HG03045 (cell line): ENCODE measurements at regions not wholly inside any gene's neighbourhood (a gene's known extent, or its start where the extent isn't known, plus 50 kb on each side); places are given as distances from the start of the nearest gene placed in this dataset.
"Not testable (repeated sequence)": the region's sequence is repeated elsewhere in the genome, so short reads cannot be mapped to it uniquely, and the experiment has no call there.

ENCODE experiments used
- ATAC-seq: cut with Tn5 transposase; IDR thresholded peaks from one replicate; pipeline ENCODE4 v1.9.1; 2021; ENCODE audit warnings: mild to moderate bottlenecking, moderate library complexity; ENCODE audit not compliant: unreplicated experiment

DNA sequence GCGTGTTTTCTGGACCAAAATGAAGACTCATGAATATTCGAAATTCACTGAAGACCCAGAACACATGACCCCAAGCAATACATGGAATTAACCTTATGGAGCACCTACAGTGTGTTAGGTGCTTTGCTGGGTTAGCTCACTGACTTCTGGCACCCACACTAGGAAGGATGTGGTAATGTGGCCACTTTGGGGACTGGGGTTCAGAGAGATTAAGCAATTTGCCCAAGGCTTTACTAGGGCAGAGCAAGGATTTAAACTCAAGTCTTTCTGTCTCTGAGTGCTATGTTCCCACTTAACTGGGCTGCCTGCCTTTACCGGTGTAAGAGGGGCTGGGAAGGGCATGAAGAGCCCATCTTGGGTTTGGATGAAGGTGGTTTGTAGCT, 162.0 kb upstream of the ATP6AP2 start:
- no peak for ATAC-seq

DNA sequence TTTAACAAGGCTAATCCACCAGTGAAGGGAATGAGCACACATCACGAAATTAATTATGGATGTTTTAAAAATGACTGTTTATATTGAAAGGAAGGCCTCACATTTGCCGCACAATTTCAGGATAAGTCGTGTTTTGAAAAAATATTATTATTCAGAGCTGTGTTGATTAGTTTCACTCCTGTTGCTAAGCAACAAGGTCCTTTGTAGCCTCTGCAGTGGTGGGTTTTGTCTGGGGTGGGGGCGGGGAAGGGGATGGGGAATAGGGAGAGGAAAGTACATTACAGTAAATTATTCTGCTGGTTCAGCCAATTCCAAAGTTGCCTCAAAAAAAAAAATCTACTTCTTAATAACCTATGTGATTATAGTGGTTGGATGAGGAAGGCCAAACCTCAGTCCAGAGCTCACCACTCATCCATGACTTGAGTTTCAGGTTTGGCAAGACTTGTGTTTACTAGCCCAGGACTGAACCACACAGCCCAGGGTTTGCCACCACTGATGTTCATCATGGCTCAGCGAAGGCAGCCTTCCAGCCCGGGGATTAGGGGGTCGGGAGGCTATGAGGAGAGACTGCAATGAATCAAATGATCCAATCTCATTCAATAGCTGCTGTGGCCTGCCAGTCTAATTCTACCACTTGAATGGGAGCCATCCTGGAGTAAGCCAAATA, 162.5 kb upstream of the ATP6AP2 start:
- ATAC-seq = no peak

DNA sequence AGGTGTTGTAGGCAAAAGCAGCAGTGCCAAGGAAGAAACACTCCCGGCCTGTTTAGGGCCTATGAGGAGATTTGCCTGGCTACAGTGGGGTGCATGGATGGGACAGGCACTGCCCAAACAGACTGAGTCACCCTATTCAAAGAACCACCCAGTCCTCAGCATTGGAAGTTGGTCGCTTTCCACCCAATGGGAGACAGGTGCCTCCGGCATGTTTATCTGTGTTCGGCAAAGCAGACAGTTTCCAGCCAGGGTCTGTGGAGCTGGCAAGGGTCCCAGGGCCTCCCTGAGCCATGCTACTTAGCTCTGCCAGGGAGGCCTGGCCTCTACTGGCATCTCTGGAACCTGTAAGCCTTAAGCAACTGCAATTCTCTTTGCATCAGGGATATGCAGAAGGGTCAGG, 165.1 kb upstream of the ATP6AP2 start:
- no peak for ATAC-seq

DNA sequence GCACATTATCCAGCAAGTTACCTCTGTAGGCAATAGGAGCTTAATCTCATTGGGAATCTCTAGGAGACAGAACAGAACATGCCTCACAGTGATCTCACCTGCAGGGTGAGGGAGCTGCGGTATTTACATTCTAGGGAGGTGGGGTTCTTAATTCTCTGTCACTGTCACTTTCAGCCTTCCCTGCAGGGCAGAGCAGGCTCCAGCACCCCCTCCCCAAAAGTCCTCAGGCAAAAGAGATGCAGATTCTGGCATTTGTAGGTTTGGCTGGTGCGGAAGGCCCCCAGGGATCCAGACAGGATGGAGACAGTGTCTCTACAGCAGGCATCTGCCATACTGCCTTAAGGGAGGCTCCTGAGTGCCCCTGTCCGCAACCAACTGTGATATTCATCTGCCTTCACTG, 166.4 kb upstream of the ATP6AP2 start:
- no peak for ATAC-seq

DNA sequence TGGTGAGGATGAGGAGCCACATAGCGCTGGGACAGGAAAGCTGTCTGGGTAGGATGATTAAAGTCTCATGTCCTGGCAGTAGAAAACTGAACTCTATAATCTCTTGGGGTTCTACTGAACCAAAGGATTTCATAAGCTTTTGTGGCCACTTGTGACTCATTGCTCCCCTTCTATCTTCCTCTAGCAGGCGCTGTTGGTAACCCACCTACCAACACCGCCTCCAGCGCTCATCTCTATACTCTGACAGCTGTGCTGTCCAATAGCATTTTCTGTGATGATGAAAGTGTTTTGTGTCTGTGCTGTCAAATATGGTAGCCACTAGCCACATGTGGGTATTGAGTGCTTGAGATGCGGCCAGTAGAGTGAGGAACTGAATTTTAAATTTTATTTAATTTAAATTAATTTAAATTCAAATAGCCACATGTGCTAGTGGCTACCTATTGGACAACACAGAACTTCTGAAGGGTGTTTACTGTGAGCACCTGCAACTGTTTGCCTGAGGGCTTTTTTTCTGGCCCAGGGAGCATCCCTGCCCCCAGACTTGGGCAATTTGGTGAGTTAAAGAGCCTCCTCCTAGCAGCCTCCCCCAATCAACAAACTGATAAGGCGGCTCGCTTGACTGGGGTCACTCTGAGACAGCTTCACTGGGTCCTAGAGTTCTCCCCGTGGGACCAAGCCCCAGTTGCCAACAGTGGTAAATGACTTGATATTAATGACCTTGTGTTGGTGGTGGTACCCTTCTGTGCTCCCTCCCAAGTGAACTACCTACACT, 169.2 kb upstream of the ATP6AP2 start:
- ATAC-seq = no peak

DNA sequence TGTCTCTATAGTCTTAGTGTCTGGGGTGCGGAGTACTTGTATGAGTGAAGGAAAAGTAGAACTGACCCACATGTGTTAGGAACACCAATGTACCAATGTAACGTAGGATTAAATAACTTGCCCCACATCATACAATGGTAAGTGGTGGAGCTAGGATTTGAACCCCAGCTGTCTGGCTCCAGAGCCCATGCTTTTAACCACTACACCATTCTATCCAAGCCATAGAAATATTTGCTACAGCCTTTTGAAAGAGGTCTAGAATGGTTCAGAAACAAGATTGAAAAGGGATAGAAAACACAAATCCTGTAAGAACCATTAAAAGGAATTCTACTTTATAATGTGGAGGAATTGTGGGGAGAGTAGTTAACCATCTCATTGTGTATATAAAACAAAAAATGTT, 169.9 kb upstream of the ATP6AP2 start:
- no peak for ATAC-seq

DNA sequence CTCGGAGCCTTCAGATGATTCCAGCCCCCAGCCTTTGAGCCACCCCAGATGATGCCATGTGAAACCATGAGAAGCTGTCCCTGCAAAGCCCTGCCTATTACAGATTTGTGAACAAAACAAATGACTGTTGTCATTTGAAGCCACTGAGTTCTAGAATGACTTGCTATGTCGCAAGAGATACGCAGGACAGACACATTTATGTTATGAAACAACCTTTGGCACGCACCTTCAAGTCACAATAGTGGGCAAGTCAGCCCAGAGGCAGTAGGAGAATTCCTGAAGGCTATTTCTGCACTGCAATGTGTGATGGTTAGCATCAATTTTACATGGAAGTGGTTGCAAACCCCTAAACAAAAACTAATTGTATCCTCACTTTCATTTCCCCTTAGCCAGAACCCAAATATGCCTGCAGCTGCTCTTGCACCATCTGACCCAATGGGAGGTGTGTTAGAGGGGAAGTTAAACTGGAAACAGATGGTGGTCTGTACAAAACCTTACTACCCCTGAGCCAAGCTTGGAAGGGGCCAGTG, 174.4 kb upstream of the ATP6AP2 start:
- no peak for ATAC-seq

DNA sequence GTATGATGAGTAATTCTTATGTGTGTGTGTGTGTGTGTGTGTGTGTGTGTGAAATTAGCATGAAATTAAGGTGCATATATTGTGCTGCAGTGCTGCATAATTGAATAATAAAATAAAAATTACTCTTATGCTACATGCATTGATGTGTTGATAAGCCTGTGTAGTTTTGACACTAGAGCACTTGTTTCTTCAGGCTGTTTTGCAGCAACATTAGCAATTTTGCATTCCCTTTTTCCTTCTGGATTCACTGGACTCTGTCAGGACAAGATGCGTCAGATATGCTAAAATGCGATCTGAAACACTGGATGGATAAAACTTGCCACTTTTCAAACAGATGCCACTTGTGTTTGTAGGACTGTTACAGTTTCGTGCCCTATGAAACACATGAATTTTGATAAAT, 175.4 kb upstream of the ATP6AP2 start:
- ATAC-seq = no peak

DNA sequence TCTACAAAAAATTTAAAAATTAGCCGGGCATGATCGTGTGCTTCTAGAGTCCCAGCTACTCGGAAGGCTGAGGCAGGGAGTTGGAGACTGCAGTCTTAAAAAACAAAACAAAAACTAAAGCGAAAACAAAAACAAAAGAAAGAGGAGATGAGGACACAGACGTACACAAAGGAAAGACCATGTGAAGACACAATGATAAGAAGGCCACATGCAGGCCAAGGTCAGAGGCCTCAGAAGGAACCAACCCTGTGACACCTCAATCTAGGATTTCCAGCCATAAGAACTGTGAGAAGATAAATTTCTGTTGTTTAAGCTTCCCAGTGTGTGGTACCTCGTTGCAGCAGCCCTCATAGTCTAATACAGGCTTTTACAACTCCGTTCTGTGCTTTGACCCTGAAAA, 177.0 kb upstream of the ATP6AP2 start:
- ATAC-seq = no peak

DNA sequence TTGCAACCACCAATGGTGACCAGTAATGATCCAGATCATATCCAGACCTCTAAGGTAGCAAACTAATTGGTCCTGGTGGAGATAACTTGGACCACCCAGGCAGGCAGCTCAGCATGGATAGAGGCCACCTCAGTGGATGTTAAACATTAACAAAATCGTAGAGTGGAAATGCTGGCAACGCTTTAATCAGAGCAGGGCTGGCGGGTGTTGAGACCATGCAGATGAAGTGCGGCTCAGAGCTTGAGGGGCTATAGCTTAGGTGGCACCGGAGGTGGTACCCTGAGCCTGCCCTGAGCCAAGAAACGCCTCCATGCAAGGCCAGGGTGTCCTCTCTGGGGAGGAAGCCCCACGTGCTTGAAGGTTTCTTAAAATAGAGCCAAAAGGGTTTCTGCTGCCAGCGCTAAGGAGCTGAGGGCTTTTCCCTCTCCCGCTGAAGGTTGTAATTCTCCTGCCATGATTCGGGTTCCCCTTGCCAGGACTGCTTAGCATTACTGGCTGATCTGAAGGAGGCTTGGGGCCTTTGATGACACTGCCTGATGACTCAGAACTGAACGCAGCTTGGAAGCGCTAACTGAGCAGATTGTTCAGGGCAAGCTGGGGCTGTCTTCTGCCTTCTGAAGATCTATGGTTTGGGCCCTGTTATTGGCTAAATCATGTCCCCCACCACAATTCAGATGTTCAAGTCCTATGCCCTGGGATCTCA, 177.8 kb upstream of the ATP6AP2 start:
- no peak for ATAC-seq

DNA sequence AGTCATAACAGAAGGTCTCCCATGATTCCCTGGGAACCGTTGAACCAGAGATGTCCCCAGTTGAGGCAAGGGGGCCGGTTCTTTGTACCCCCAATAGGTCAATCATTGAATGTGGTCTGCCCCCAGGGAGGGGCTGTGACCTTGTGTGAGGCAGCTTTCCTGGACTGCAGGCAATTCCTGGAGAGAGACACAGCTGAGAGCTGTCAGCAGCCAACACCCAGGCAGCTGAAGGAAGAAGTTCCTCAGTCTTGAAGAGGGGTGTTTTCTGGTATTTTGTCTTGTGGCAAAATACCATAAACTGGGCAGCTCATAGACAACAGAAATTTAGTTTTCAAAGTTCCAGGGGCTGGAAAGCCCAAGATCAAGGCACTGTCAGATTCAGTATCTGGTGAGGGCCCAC, 185.7 kb upstream of the ATP6AP2 start:
- no peak for ATAC-seq

DNA sequence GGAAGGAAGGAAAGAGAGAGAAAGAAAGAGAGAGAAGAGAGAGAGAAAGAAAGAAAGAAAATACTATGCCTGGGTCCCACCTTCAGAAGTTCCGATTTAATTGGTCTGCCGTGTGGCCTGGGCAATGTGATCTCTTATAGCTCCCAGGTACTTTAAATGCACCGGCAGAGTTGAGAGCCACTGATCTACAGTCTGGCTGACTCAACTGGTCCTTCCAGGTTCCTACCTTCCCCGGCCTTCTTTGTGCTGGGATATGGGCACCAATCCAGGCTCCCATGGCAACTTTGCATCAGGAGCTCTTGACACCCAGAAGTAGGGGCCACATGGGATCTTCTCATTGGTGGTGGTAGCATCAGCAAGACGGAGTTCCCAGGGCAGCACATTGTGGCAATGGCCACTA, 186.5 kb upstream of the ATP6AP2 start:
- ATAC-seq = no peak

DNA sequence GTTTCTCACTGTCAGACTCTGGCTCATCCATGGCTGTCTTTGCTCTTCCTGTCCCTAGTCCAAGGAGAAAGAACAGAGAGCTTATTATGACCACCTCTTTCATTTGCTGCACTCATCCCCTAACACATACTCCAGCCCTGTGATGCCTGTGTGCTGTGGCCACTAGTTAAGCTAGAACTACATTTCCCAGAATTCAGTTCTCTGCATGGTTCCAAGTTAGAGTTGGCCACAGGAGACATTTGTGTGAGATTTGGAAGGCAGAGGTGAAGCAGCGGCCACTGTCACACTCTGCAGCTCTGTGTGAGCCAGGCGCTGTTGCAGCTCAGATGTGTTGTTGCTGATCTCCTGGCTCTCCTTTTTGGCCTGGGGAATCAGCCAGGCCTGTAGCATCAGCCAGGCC, 188.2 kb upstream of the ATP6AP2 start:
- ATAC-seq = no peak

DNA sequence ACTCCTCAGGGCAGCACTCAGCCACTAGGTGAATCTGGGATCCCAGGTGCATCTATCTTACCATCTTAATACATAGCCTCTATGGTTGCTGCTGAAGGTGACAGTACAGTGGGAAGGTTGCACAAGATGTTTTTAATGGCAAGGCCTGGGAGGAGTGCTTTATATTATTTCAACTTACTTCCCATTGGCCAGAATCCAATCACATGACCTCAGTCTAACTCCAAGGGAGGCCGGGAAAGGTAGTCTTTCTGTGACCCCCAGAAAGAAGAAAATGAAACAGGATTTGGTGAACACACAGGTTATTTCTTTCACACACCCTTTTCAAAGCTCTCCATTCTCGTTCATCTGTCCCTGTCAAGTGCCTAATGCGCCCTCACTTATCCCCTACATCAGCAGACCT, 189.1 kb upstream of the ATP6AP2 start:
- ATAC-seq = no peak

DNA sequence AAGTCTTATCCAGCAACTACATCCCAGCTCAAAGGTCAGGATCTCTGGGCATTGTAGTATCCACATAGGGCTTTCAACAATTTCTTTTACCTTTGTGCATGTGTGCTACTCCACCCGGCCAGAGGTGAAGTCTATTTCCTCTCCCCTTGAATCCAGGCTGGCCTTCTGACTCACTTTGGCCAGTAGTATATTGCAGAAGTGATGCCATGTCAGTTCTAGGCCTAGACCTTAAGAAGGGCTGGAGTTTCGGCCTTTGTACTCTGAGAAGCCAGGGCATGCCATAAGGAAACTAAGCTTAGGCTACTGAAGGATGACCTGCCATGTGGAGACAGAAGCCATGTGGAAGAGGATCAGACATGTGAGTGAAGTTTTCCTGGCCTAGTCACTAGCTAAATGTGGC, 191.2 kb upstream of the ATP6AP2 start:
- ATAC-seq = no peak

DNA sequence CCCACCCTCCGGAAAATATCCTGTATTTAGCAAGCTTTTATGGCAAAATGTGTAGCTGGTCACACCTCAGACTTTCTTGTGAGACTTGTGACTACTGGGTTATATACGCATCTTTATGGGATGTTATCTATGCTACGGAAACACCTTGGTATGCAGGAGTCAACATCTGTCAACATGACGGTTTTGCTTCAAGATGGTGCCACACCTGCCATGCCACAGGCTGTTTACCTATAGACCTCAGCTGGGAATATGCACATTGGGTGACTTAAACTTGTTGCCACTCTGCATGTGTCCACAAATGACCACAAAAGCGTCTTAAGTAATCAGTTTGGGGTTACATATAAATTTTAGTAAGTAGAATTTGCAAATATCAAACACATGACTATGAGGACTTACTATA, 192.3 kb upstream of the ATP6AP2 start:
- ATAC-seq = no peak

DNA sequence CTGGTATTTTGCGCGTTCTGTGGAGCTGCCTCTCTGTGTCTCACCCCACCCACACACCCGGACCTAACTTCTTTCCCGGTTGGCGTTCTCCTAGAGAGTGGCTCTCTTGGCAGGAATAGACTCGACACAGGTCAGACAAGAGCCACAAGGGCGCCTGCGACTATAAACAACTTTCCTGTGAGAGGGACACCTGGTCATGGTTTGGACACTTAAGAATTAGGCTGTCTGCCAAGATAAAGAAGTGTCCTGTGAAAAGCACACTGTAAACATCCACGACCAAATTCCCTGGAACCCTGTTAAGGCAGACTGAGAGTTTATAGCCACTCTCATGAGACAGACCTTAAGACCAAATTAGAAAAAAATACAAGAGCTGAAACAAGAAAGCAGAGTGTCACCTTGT, 192.9 kb upstream of the ATP6AP2 start:
- ATAC-seq = not testable (repeated sequence)

DNA sequence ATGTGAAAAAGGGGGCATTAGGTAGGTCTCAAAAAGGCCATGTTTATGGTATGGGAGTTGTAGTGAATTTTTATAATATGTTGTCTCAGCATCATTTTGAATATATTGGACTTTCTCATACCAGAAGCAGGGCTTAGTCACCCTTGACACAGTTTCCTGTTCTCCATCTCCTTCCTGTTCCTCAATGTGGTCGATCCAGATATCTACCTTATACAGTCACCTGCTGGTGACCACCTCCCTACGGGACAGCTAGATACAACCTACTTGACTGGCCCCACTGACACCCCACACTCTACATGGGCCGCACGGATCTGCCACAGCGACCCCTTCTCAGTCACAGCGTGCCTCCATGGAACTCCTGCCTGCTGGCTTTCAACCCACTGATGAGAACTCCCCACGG, 193.5 kb upstream of the ATP6AP2 start:
- ATAC-seq = not testable (repeated sequence)

DNA sequence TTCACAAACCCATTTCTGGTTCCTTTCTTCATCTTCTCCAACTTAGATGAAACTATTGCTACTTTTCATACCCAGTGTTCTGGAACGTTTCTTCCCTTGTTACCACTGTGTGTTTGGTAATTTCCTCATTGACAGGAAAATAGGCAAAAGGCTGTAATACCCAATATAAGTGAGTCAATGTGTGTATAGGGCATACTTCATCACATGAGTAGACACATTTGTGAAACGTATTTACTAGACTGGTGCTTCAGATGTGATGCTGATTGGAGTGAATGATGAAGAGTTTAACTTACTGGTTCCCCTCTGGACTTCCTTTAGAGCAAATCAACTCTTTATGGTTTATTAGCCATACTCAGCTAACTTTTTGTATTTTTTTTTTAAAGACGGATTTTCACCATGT, 195.1 kb upstream of the ATP6AP2 start:
- no peak for ATAC-seq

DNA sequence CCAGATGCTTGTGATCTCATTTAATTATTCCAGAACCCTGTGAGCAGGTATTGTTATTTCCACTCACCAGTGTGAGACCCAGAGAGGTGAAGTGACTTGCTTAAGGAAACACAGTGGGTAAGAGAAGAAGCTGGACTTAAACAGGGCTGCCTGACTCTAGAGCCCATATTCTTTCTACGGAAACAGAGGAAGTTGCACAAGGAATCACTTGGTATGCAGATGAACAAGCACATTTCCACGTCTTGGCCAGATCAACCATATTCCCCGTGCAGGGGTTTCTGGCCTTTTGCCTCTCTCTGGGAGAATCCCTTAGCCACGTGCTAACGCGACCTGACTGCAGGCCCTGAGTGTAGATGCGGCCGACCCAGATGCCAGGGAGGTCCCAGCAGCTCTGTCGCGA, 195.5 kb upstream of the ATP6AP2 start:
- ATAC-seq = no peak

DNA sequence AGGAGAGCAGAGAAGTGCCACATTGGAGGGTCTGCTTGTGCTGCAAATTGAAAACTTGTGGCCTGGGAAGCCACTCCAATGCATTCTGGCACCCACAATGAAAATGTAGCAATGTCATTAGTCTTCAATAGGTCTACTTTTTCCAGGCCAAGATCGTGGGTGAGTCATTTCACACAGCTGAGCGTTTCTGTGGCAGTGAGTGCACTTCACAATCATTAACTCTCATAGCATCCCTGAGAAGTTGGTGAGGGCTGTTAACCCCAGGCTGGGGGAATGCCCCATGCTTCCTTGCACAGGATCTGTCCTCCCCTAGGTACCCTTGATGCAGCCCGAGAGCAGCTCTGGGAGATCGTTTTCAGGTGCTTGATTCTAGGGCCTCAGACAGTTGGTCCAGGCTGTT, 196.8 kb upstream of the ATP6AP2 start:
- ATAC-seq = no peak

DNA sequence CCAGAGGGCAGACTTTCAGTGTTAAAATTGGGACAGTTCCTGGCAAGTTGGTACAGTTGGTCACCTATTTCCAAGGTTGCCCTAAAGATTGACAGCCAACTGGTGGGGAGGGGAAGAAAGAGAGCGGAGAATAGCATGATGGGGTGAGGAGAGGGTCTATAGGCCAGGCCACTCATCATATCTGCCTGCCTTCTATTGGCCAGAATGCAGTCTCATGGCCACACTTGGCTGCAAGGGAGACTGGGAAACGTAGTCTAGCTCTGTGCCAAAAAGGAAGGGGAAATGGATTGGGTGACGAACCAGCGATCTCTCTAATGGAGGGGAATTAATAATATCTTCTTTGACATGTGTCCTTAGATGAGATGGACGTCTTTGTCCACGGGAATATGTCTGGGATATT, 197.4 kb upstream of the ATP6AP2 start:
- no peak for ATAC-seq
